ENCODE measurements at regions not wholly inside any gene's neighbourhood (a gene's known extent, or its start where the extent isn't known, plus 50 kb on each side); places are given as distances from the start of the nearest gene placed in this dataset.

- no peak for TF ChIP-seq CTCF (IDR thresholded peaks at IDR 0.05; ENCODE audit: borderline replicate concordance, insufficient read depth, low read depth, low read length)
- no peak overlapping the region for H3K4me3 ChIP-seq (ENCODE audit: low read depth, low read length)
Observed at GRCh38 chr11:104546501-104546900, 351.8 kb downstream of the CASP12 start.

GRCh38 chr11:104541701-104542100 lies 356.6 kb downstream of the CASP12 start:
- H3K4me3 ChIP-seq (ENCODE audit: low read depth, low read length), result no peak overlapping the region
- TF ChIP-seq CTCF (IDR thresholded peaks at IDR 0.05; ENCODE audit: borderline replicate concordance, insufficient read depth, low read depth, low read length), result no peak

GRCh38 chr11:104538313-104538712 lies 359.9 kb downstream of the CASP12 start:
- no peak overlapping the region for H3K4me3 ChIP-seq (ENCODE audit: low read depth, low read length)
- no peak for TF ChIP-seq CTCF (IDR thresholded peaks at IDR 0.05; ENCODE audit: borderline replicate concordance, insufficient read depth, low read depth, low read length)

GRCh38 chr11:104534278-104534677 lies 364.0 kb downstream of the CASP12 start:
- TF ChIP-seq CTCF (IDR thresholded peaks at IDR 0.05; ENCODE audit: borderline replicate concordance, insufficient read depth, low read depth, low read length), result no peak

GRCh38 chr11:104531894-104532293 lies 366.4 kb downstream of the CASP12 start:
- H3K4me3 ChIP-seq (ENCODE audit: low read depth, low read length), result no peak overlapping the region
- TF ChIP-seq CTCF (IDR thresholded peaks at IDR 0.05; ENCODE audit: borderline replicate concordance, insufficient read depth, low read depth, low read length), result no peak

More at GRCh38 chr11:104534278-104534677, 364.0 kb downstream of the CASP12 start:
- H3K4me3 ChIP-seq (ENCODE audit: low read depth, low read length), result no peak overlapping the region

DNA sequence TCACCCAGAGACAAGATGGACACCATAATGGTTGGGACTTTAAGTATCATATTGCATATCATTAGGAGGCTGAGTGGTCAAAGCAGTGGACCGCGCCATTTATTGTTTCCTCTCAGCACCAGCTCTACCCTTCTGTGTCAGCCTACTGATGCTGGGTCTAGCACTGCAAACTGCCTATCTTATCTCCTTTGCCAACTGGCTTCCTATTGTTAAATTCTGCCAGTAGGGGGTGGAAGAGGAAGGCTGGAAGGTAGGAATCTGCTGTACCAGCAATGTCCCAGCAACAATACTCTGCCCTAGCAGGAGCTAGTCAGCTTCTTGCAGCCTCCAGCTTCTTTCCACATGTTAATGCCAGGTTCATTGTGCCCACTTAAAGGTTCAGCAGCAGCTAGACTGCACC lies 367.1 kb upstream of the PDGFD start:
- peak; percentile 44; the same call in 1 of the 2 replicates for TF ChIP-seq CTCF (IDR thresholded peaks at IDR 0.05; ENCODE audit: borderline replicate concordance, insufficient read depth, low read depth, low read length)

GRCh38 chr11:104529906-104530305 lies 366.0 kb upstream of the PDGFD start:
- TF ChIP-seq CTCF (IDR thresholded peaks at IDR 0.05; ENCODE audit: borderline replicate concordance, insufficient read depth, low read depth, low read length), result no peak
- no peak overlapping the region for H3K4me3 ChIP-seq (ENCODE audit: low read depth, low read length)

More for the DNA sequence above, 367.1 kb upstream of the PDGFD start:
- H3K4me3 ChIP-seq (ENCODE audit: low read depth, low read length), result no peak overlapping the region

All from GM12875 (cell line).